Activated CD8-positive, alpha-beta T cell treated with anti-CD3 and anti-CD28 coated beads, Interleukin-2, amount 10 ng/mL, durations not matched to agents 7 days and 5 days (primary cell): ENCODE measurements at regions not wholly inside any gene's neighbourhood (a gene's known extent, or its start where the extent isn't known, plus 50 kb on each side); places are given as distances from the start of the nearest gene placed in this dataset.
A peak's percentile ranks its signal among the peaks of the same experiment; 100 is the strongest.

Source experiments
- ATAC-seq: fragments of 150-1000 bp; cut with Tn5 transposase; one replicate; pipeline ENCODE4 v1.10.0; 2021; ENCODE audit warnings: moderate library complexity
- CTCF ChIA-PET: fragments of 350-600 bp; sonication (Branson Sonifier 250); formaldehyde crosslinking; loops from one replicate; lab custom pipeline; 2021; ENCODE audit warnings: antibody characterized with exemption; lab: Charles Lee
- POLR2A ChIA-PET: fragments of 350-600 bp; sonication (Branson Sonifier 250); formaldehyde crosslinking; loops from one replicate; lab custom pipeline; 2021; ENCODE audit warnings: antibody characterized with exemption; lab: Charles Lee
- DNase-seq: peaks from one replicate; pipeline ENCODE4 v3.0.0-alpha.2; 2020
- H3K27ac Mint-ChIP-seq: one replicate; pipeline ENCODE4 v1.8.0; 2021; ENCODE audit warnings: mild to moderate bottlenecking, mixed read lengths
- H3K27me3 Mint-ChIP-seq: one replicate; pipeline ENCODE4 v1.8.0; 2021; ENCODE audit warnings: low read depth, mixed read lengths
- H3K36me3 Mint-ChIP-seq: one replicate; pipeline ENCODE4 v1.8.0; 2021; ENCODE audit warnings: low read depth, mixed read lengths
- H3K4me1 Mint-ChIP-seq: one replicate; pipeline ENCODE4 v1.8.0; 2021; ENCODE audit warnings: low read depth, mixed read lengths
- H3K4me3 Mint-ChIP-seq: one replicate; pipeline ENCODE4 v1.8.0; 2021; ENCODE audit warnings: mild to moderate bottlenecking, mixed read lengths
- H3K9me3 Mint-ChIP-seq: one replicate; pipeline ENCODE4 v1.8.0; 2022; ENCODE audit warnings: mixed read lengths; ENCODE audit not compliant: insufficient read depth

- no peak overlapping the region for H3K27ac Mint-ChIP-seq
- no peak overlapping the region for H3K4me3 Mint-ChIP-seq
- H3K27me3 Mint-ChIP-seq = peaks cover 1% of the 10 kb centered on the region
- ATAC-seq = no peak
- H3K36me3 Mint-ChIP-seq = no peaks in the 10 kb centered on the region
- DNase-seq = no peak
- peaks cover 16% of the 10 kb centered on the region for H3K4me1 Mint-ChIP-seq
- CTCF ChIA-PET = no interaction called here
- POLR2A ChIA-PET = no interaction called here
- no peaks in the 10 kb centered on the region for H3K9me3 Mint-ChIP-seq
These were observed 504.0 kb upstream of the ARID1B start for GRCh38 chr6:156273065-156273711.

GRCh38 chr6:156269751-156270369, 507.3 kb upstream of the ARID1B start:
- Mint-ChIP-seq H3K4me1 (peaks cover 17% of the 10 kb centered on the region), H3K4me3 (no peak overlapping the region), H3K27ac (peak overlapping the region; percentile 37), H3K27me3 (no peaks in the 10 kb centered on the region), H3K9me3 (no peaks in the 10 kb centered on the region), H3K36me3 (no peaks in the 10 kb centered on the region)
- DNase-seq (peak; percentile 22), ATAC-seq (peak; percentile 44)
- POLR2A ChIA-PET = no interaction called here
- CTCF ChIA-PET = no interaction called here

GRCh38 chr6:156268849-156269248, 508.3 kb upstream of the ARID1B start:
- H3K36me3 Mint-ChIP-seq = no peaks in the 10 kb centered on the region
- H3K27ac Mint-ChIP-seq = no peak overlapping the region
- ATAC-seq (no peak), DNase-seq (no peak)
- no peaks in the 10 kb centered on the region for H3K9me3 Mint-ChIP-seq
- ChIA-PET POLR2A (no interaction called here), CTCF (no interaction called here)
- peaks cover 17% of the 10 kb centered on the region for H3K4me1 Mint-ChIP-seq
- no peaks in the 10 kb centered on the region for H3K27me3 Mint-ChIP-seq
- no peak overlapping the region for H3K4me3 Mint-ChIP-seq

- ATAC-seq = no peak
- CTCF ChIA-PET = no interaction called here
- no peak overlapping the region for H3K4me3 Mint-ChIP-seq
These were observed 515.2 kb upstream of the ARID1B start for GRCh38 chr6:156262014-156262413.

GRCh38 chr6:156260815-156261214, 516.4 kb upstream of the ARID1B start:
- Mint-ChIP-seq H3K27me3 (no peaks in the 10 kb centered on the region), H3K36me3 (no peaks in the 10 kb centered on the region), H3K27ac (no peak overlapping the region), H3K9me3 (no peaks in the 10 kb centered on the region), H3K4me1 (no peaks in the 10 kb centered on the region), H3K4me3 (no peak overlapping the region)
- ATAC-seq = no peak
- CTCF ChIA-PET = no interaction called here
- POLR2A ChIA-PET = no interaction called here
- DNase-seq = no peak

More at GRCh38 chr6:156262014-156262413, 515.2 kb upstream of the ARID1B start:
- H3K36me3 Mint-ChIP-seq = no peaks in the 10 kb centered on the region
- H3K27me3 Mint-ChIP-seq = no peaks in the 10 kb centered on the region
- H3K4me1 Mint-ChIP-seq = no peaks in the 10 kb centered on the region
- no peak for DNase-seq
- no peaks in the 10 kb centered on the region for H3K9me3 Mint-ChIP-seq
- POLR2A ChIA-PET = no interaction called here
- H3K27ac Mint-ChIP-seq = no peak overlapping the region

- Mint-ChIP-seq H3K36me3 (no peaks in the 10 kb centered on the region), H3K4me3 (no peak overlapping the region), H3K27me3 (no peaks in the 10 kb centered on the region), H3K27ac (no peak overlapping the region), H3K4me1 (no peaks in the 10 kb centered on the region), H3K9me3 (no peaks in the 10 kb centered on the region)
- CTCF ChIA-PET = no interaction called here
- POLR2A ChIA-PET = no interaction called here
- ATAC-seq (no peak), DNase-seq (no peak)
These were observed 518.2 kb upstream of the ARID1B start for GRCh38 chr6:156258981-156259380.

GRCh38 chr6:156256161-156256560, 521.0 kb upstream of the ARID1B start:
- ChIA-PET POLR2A (no interaction called here), CTCF (no interaction called here)
- H3K36me3 Mint-ChIP-seq = peaks cover 2% of the 10 kb centered on the region
- no peak for DNase-seq
- H3K27me3 Mint-ChIP-seq = no peaks in the 10 kb centered on the region
- H3K4me3 Mint-ChIP-seq = no peak overlapping the region
- ATAC-seq = no peak
- peaks cover 5% of the 10 kb centered on the region for H3K9me3 Mint-ChIP-seq
- H3K4me1 Mint-ChIP-seq = no peaks in the 10 kb centered on the region
- H3K27ac Mint-ChIP-seq = no peak overlapping the region

- no peak for DNase-seq
- ATAC-seq = no peak
- no peak overlapping the region for H3K4me3 Mint-ChIP-seq
- H3K27ac Mint-ChIP-seq = no peak overlapping the region
- no peaks in the 10 kb centered on the region for H3K27me3 Mint-ChIP-seq
- POLR2A ChIA-PET = no interaction called here
- CTCF ChIA-PET = no interaction called here
- peaks cover 5% of the 10 kb centered on the region for H3K9me3 Mint-ChIP-seq
- peaks cover 10% of the 10 kb centered on the region for H3K4me1 Mint-ChIP-seq
- peaks cover 6% of the 10 kb centered on the region for H3K36me3 Mint-ChIP-seq
These were observed 522.9 kb upstream of the ARID1B start for GRCh38 chr6:156254240-156254639.

GRCh38 chr6:156250593-156250992, 526.6 kb upstream of the ARID1B start:
- POLR2A ChIA-PET = no interaction called here
- Mint-ChIP-seq H3K27me3 (no peaks in the 10 kb centered on the region), H3K9me3 (peaks cover 5% of the 10 kb centered on the region), H3K36me3 (peaks cover 6% of the 10 kb centered on the region), H3K27ac (no peak overlapping the region), H3K4me3 (no peak overlapping the region), H3K4me1 (peaks cover 10% of the 10 kb centered on the region)
- DNase-seq = no peak
- CTCF ChIA-PET = no interaction called here
- ATAC-seq = no peak

- Mint-ChIP-seq H3K9me3 (no peaks in the 10 kb centered on the region), H3K4me3 (no peak overlapping the region), H3K4me1 (no peaks in the 10 kb centered on the region), H3K27ac (no peak overlapping the region), H3K27me3 (no peaks in the 10 kb centered on the region), H3K36me3 (no peaks in the 10 kb centered on the region)
- ATAC-seq (no peak), DNase-seq (no peak)
- POLR2A ChIA-PET = no interaction called here
- CTCF ChIA-PET = no interaction called here
These were observed 535.0 kb upstream of the ARID1B start for GRCh38 chr6:156242206-156242605.

- H3K4me1 Mint-ChIP-seq = no peaks in the 10 kb centered on the region
- ChIA-PET CTCF (no interaction called here), POLR2A (no interaction called here)
- H3K9me3 Mint-ChIP-seq = peaks cover 4% of the 10 kb centered on the region
- no peak for ATAC-seq
- no peaks in the 10 kb centered on the region for H3K36me3 Mint-ChIP-seq
- peaks cover 3% of the 10 kb centered on the region for H3K27me3 Mint-ChIP-seq
- DNase-seq = no peak
- H3K4me3 Mint-ChIP-seq = no peak overlapping the region
- no peak overlapping the region for H3K27ac Mint-ChIP-seq
These were observed 546.0 kb upstream of the ARID1B start for GRCh38 chr6:156231026-156231765.

- CTCF ChIA-PET = no interaction called here
- ATAC-seq (no peak), DNase-seq (no peak)
- H3K27me3 Mint-ChIP-seq = peaks cover 1% of the 10 kb centered on the region
- no peak overlapping the region for H3K4me3 Mint-ChIP-seq
- no peak overlapping the region for H3K27ac Mint-ChIP-seq
- H3K36me3 Mint-ChIP-seq = no peaks in the 10 kb centered on the region
- H3K4me1 Mint-ChIP-seq = no peaks in the 10 kb centered on the region
- peaks cover 4% of the 10 kb centered on the region for H3K9me3 Mint-ChIP-seq
- POLR2A ChIA-PET = no interaction called here
These were observed 557.2 kb upstream of the ARID1B start for GRCh38 chr6:156219973-156220372.
